Peyer's patch (tissue), 4 donors: ENCODE measurements at regions not wholly inside any gene's neighbourhood (a gene's known extent, or its start where the extent isn't known, plus 50 kb on each side); places are given as distances from the start of the nearest gene placed in this dataset.

Source experiments
- POLR2A ChIP-seq, 2 donors: fragments of 450-650 bp; IDR thresholded peaks; one replicate each; pipeline ENCODE4 v1.5.1; 2017; ENCODE audit warnings: antibody characterized with exemption in 2 of 2, mild to moderate bottlenecking in 2 of 2, moderate library complexity in 2 of 2
- TF ChIP-seq, protein P1 (sequence below), 6 experiments: fragments of 450-650 bp in 4 of 6; fragments of 200-600 bp in 2 of 6; sonication (generic) in 1 of 6; IDR thresholded peaks; one replicate each; pipeline ENCODE4 v1.5.1; 2017 to 2019; ENCODE audit warnings: antibody characterized with exemption in 6 of 6, mild to moderate bottlenecking in 3 of 6, moderate library complexity in 1 of 6

DNA sequence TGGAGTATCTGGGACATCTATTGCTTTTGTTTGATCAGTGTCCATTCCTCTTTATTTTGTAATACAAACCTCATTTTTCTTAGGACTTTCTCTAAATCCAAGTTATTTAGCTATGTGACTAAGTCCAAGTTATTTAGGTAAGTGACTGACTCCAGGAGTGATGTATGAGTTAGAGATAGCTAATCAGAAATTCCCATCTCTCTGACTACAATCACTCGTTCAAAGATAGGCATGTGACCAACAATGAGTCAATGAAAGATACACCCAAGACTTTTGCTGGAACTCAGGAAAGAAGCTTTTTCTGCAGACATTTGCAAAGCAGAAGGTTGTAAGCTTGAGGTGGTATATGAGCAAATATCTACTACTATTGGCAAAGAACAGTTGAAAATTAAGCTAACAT lies 72.5 kb upstream of the KCNIP4 start:
- TF ChIP-seq, protein P1, sequence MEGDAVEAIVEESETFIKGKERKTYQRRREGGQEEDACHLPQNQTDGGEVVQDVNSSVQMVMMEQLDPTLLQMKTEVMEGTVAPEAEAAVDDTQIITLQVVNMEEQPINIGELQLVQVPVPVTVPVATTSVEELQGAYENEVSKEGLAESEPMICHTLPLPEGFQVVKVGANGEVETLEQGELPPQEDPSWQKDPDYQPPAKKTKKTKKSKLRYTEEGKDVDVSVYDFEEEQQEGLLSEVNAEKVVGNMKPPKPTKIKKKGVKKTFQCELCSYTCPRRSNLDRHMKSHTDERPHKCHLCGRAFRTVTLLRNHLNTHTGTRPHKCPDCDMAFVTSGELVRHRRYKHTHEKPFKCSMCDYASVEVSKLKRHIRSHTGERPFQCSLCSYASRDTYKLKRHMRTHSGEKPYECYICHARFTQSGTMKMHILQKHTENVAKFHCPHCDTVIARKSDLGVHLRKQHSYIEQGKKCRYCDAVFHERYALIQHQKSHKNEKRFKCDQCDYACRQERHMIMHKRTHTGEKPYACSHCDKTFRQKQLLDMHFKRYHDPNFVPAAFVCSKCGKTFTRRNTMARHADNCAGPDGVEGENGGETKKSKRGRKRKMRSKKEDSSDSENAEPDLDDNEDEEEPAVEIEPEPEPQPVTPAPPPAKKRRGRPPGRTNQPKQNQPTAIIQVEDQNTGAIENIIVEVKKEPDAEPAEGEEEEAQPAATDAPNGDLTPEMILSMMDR (IDR thresholded peaks at IDR 0.05) = no peak
- no peak for TF ChIP-seq POLR2A (IDR thresholded peaks at IDR 0.05)
